ENCODE measurements at regions not wholly inside any gene's neighbourhood (a gene's known extent, or its start where the extent isn't known, plus 50 kb on each side); places are given as distances from the start of the nearest gene placed in this dataset.

DNA sequence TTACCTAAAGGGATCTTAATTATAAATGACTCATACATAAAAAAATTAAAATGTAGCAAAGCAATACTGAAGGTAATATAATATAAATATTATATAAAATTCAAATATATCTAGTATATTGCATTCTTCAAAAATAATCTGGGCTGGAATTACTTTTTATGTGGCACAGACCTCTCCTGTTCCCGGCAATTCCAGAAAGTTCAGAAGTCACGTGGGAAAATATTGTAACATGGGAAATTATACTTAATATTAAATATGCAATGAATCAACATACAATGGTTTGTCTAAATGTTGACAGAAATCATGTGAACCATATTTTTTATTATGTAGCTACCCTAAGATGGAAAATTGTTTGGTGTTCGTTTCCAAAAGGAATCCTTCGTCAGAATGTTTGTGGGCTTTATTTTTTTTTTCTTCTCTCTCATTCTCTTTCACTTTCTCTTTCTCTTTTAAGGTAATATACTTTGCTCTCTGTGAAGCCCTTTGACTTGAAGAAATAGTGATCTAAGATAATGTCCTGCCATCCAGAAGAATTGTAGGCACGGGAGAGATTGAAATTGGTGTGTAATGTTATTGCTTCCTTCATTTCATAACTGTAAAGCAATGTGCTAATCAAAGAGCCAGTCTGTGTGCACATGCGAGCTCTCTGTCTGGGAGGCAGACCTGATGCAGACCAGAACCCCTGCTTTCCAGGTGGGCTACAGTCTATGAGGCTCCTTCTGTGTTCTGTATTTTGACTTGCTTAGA lies 559.4 kb downstream of the NR2F2 start:
- in situ Hi-C loops (cut with HindIII; ENCODE audit: extremely low pct_ligation_motif_present, low pct_unique_long_range_greater_than_20kb), result loop anchor here (10.0 kb wide), 1 partner anchor 555 kb away; the partner anchor contains the start of gene NR2F2
- no peaks in the 10 kb centered on the region; a peak in 1 of 5 replicates for H3K27me3 ChIP-seq (ENCODE audit: control insufficient read depth in 1 of 2, insufficient read depth in 2 of 2, low read length in 2 of 2)
- TF ChIP-seq CHD2 (IDR thresholded peaks at IDR 0.05; ENCODE audit: low read depth, low read length) (no peak), IKZF4 (CRISPR knock-in tag; IDR thresholded peaks at IDR 0.05; ENCODE audit: borderline replicate concordance, low read depth, not compliant biosample characterization) (no peak), NPAS2 (CRISPR knock-in tag; IDR thresholded peaks at IDR 0.05; ENCODE audit: borderline replicate concordance) (no peak), ARID2 (CRISPR knock-in tag; IDR thresholded peaks at IDR 0.05; ENCODE audit: borderline replicate concordance) (no peak), RARA (CRISPR knock-in tag; IDR thresholded peaks at IDR 0.05) (no peak), HCFC1 (IDR thresholded peaks at IDR 0.05; ENCODE audit: low read depth, low read length) (no peak)
- no peak overlapping the region for H3K27ac ChIP-seq (ENCODE audit: extremely low read length, insufficient read depth, low read length)
- ATAC-seq (peak; percentile 49; the same call in 1 of the 3 replicates), FAIRE-seq (no peak), DNase-seq (ENCODE audit: low spot score) (no peak)
- no TSS peak for BruUV-seq (replicated peaks)
- H3K9me3 ChIP-seq (ENCODE audit: low read length), result no peaks in the 10 kb centered on the region
- ChIA-PET POLR2A (no interaction called here), CTCF (ENCODE audit: low intra/inter-chr PET ratio, low total read pairs) (no interaction called here)
- no peaks in the 10 kb centered on the region for H3K4me1 ChIP-seq (ENCODE audit: insufficient read depth, low read length)
- intact Hi-C loops (cut with micrococcal nuclease; ENCODE audit: unreplicated experiment), result no loop called here
- peak overlapping the region in 2 of 3 experiments; percentile 31 to 34; a peak in 4 of 6 replicates for H3K4me3 ChIP-seq (replicated peaks in 1 of 3; ENCODE audit: insufficient read depth in 1 of 3, low read depth in 2 of 3, low read length in 3 of 3)
- H4K20me1 ChIP-seq (ENCODE audit: insufficient read depth, low read length), result no peaks in the 10 kb centered on the region
- 3% methylated on average over 6 of the region's 6 CpGs for WGBS (ENCODE audit: low lambda C conversion rate)
- H3K4me2 ChIP-seq (ENCODE audit: low read depth, low read length), result peak overlapping the region; percentile 47
- no peak overlapping the region for H3K9ac ChIP-seq (ENCODE audit: insufficient read depth, low read depth, low read length)
- no peaks in the 10 kb centered on the region for H3K79me2 ChIP-seq (ENCODE audit: insufficient read depth, low read length)
- H2AFZ ChIP-seq (ENCODE audit: low read length), result no peak overlapping the region
- H3K36me3 ChIP-seq (replicated peaks in 1 of 2; ENCODE audit: control insufficient read depth in 1 of 2, insufficient read depth in 2 of 2, low read length in 2 of 2), result no peaks in the 10 kb centered on the region

- WGBS (ENCODE audit: low lambda C conversion rate), result 29% methylated on average over 4 of the region's 4 CpGs
- H3K79me2 ChIP-seq (ENCODE audit: insufficient read depth, low read length), result no peaks in the 10 kb centered on the region
- no peak for DNase-seq (ENCODE audit: low spot score)
- no peak overlapping the region for H3K27ac ChIP-seq (ENCODE audit: extremely low read length, insufficient read depth, low read length)
- ChIA-PET POLR2A (no interaction called here), CTCF (ENCODE audit: low intra/inter-chr PET ratio, low total read pairs) (no interaction called here)
- no peak overlapping the region for H3K4me2 ChIP-seq (ENCODE audit: low read depth, low read length)
- H3K4me3 ChIP-seq (replicated peaks in 1 of 3; ENCODE audit: insufficient read depth in 1 of 3, low read depth in 2 of 3, low read length in 3 of 3), result no peak overlapping the region
- BruUV-seq (replicated peaks), result no TSS peak
- ATAC-seq, result no peak
- no peaks in the 10 kb centered on the region for H3K9me3 ChIP-seq (ENCODE audit: low read length)
- no peak for FAIRE-seq
- no peaks in the 10 kb centered on the region for H4K20me1 ChIP-seq (ENCODE audit: insufficient read depth, low read length)
- no peaks in the 10 kb centered on the region for H3K36me3 ChIP-seq (replicated peaks in 1 of 2; ENCODE audit: control insufficient read depth in 1 of 2, insufficient read depth in 2 of 2, low read length in 2 of 2)
- TF ChIP-seq HNRNPUL1 (IDR thresholded peaks at IDR 0.05; ENCODE audit: low read depth, low read length) (no peak), RXRB (CRISPR knock-in tag; IDR thresholded peaks at IDR 0.05; ENCODE audit: borderline replicate concordance) (no peak), MEIS1 (CRISPR knock-in tag; IDR thresholded peaks at IDR 0.05; ENCODE audit: borderline replicate concordance) (no peak), ZBTB1 (CRISPR knock-in tag; IDR thresholded peaks at IDR 0.05; ENCODE audit: borderline replicate concordance) (no peak), RFXAP (CRISPR knock-in tag; IDR thresholded peaks at IDR 0.05; ENCODE audit: borderline replicate concordance) (no peak)
- no peaks in the 10 kb centered on the region; a peak in 1 of 5 replicates for H3K27me3 ChIP-seq (ENCODE audit: control insufficient read depth in 1 of 2, insufficient read depth in 2 of 2, low read length in 2 of 2)
- in situ Hi-C loops (cut with HindIII; ENCODE audit: extremely low pct_ligation_motif_present, low pct_unique_long_range_greater_than_20kb), result loop anchor here (10.0 kb wide), 1 partner anchor 556 kb away; the partner anchor contains the start of gene NR2F2
- H3K4me1 ChIP-seq (ENCODE audit: insufficient read depth, low read length), result no peaks in the 10 kb centered on the region
- no peak overlapping the region for H2AFZ ChIP-seq (ENCODE audit: low read length)
- intact Hi-C loops (cut with micrococcal nuclease; ENCODE audit: unreplicated experiment), result no loop called here
- H3K9ac ChIP-seq (ENCODE audit: insufficient read depth, low read depth, low read length), result no peak overlapping the region
Observed at GRCh38 chr15:96891046-96891445, 560.5 kb downstream of the NR2F2 start.

All from HepG2 (cell line).